C4-2B (cell line): ENCODE measurements at regions not wholly inside any gene's neighbourhood (a gene's known extent, or its start where the extent isn't known, plus 50 kb on each side); places are given as distances from the start of the nearest gene placed in this dataset.

Experiments used
- H3K27ac ChIP-seq: fragments of 450-650 bp; 2 replicates; pipeline ENCODE4 v1.5.1; 2017
- ZFX ChIP-seq: fragments of 450-650 bp; IDR thresholded peaks from 2 replicates; pipeline ENCODE4 v1.6.1; 2017
- TF ChIP-seq, protein P1 (sequence below): fragments of 450-650 bp; conservative IDR thresholded peaks from 2 replicates; pipeline ENCODE4 v1.5.1; 2017; ENCODE audit warnings: mild to moderate bottlenecking

GRCh38 chr13:34647379-34648150 is 294.5 kb upstream of the NBEA start:
- H3K27ac ChIP-seq = no peak overlapping the region
- no peak for TF ChIP-seq ZFX
- TF ChIP-seq, protein P1, sequence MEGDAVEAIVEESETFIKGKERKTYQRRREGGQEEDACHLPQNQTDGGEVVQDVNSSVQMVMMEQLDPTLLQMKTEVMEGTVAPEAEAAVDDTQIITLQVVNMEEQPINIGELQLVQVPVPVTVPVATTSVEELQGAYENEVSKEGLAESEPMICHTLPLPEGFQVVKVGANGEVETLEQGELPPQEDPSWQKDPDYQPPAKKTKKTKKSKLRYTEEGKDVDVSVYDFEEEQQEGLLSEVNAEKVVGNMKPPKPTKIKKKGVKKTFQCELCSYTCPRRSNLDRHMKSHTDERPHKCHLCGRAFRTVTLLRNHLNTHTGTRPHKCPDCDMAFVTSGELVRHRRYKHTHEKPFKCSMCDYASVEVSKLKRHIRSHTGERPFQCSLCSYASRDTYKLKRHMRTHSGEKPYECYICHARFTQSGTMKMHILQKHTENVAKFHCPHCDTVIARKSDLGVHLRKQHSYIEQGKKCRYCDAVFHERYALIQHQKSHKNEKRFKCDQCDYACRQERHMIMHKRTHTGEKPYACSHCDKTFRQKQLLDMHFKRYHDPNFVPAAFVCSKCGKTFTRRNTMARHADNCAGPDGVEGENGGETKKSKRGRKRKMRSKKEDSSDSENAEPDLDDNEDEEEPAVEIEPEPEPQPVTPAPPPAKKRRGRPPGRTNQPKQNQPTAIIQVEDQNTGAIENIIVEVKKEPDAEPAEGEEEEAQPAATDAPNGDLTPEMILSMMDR = no peak

GRCh38 chr13:34654203-34654602 is 287.9 kb upstream of the NBEA start:
- H3K27ac ChIP-seq = no peak overlapping the region
- TF ChIP-seq, protein P1 = no peak
- no peak for TF ChIP-seq ZFX

- H3K27ac ChIP-seq = no peak overlapping the region
- no peak for TF ChIP-seq ZFX
- TF ChIP-seq, protein P1 = no peak
These were observed 287.4 kb upstream of the NBEA start for GRCh38 chr13:34654647-34655046.

DNA sequence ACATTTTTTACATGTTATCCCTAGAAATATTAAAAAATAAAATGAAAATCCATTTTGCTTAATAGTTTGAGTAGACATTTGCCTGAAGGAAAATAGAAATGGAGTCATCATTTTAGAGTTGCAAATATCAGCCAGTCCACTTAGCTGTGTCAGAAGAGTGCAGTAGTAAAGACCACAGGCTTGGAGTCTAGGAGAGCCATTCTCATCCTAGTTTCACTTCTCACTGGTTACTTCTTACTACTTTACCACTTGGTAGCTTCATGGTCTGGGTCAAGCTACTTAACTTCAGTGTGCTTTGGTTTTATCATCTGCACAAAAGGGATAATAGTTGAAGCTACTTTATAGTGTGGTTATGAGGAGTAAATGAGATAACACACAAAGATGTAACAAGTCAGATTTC is 286.5 kb upstream of the NBEA start:
- TF ChIP-seq, protein P1 = no peak
- no peak for TF ChIP-seq ZFX
- H3K27ac ChIP-seq = no peak overlapping the region

DNA sequence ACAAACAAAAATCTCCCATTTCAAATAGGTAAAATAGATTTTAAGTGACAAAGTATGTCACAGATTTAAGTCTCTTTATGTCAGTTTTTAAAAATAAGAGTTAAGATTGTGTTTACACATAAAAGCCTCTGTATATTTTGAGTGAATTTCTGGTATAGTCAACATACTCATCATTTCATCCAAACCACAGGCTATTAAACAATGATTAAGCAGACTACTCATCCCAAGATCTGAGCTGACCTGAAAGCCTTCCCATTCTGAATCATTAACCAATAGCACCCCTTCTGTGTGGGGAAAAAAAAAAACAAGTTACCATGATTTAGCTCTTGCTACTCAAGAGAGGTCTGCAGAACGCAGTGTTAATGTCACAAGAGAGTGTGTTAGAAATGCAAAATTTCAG is 284.4 kb upstream of the NBEA start:
- no peak for TF ChIP-seq ZFX
- TF ChIP-seq, protein P1 = no peak

DNA sequence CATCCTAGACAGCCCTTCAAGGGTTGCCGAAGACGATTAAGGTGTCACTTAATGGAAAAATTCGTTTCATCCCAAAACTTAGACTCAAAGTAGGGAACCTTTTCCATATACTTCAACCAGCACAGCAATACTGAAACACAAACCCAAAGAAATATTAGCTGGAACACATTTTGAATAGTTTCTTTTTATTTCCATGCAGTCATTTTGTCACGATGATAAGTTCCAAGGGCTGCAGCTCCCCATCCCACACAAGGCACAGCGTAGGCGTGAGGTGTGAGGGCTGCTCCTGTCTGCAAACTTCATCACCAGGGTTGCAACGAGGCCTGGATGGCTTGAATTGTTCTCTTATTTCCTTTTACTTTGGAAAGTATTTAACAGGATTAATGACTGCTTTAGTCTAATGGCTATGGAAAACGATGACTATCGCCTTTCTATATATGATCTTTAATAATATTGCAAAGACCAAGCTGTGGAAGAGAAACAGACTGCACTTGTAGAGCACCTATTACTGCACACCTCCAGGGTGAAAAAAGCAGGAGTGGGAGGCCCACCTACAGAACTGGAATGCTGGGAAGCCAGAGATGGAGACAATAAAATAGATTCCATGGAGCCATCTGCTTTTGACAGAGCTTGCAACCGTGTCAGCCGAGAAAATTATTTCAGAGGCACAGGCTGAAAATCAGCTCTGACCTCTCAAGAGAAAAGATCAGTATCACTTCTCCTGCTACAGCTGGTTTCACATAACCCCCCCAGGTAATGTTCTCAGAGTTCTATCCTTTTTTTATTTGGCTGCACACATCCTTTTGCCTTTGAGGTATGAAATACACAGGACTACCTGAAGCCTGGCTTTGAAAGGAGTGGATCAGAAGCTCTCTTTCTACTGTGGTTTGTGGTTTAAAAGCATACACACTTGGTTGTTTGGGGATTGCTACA is 274.5 kb upstream of the NBEA start:
- no peak for TF ChIP-seq ZFX
- no peak overlapping the region for H3K27ac ChIP-seq

More for the DNA sequence above, 284.4 kb upstream of the NBEA start:
- no peak overlapping the region for H3K27ac ChIP-seq

- no peak overlapping the region for H3K27ac ChIP-seq
- no peak for TF ChIP-seq ZFX
- TF ChIP-seq, protein P1 = no peak
These were observed 270.9 kb upstream of the NBEA start for GRCh38 chr13:34671137-34671536.
